MCF 10A (cell line): ENCODE measurements at regions not wholly inside any gene's neighbourhood (a gene's known extent, or its start where the extent isn't known, plus 50 kb on each side); places are given as distances from the start of the nearest gene placed in this dataset.

Source experiments
- BruUV-seq: library from RNA; stranded (reverse); fragments of 400-500 nt; replicated peaks from 2 replicates; lab custom pipeline; 2021; lab: Mats Ljungman, UMichigan
- CTCF ChIA-PET: fragments of 300-600 bp; sonication (Branson Sonifier 250); formaldehyde crosslinking; extraction: SDS; loops from one replicate; lab custom pipeline; 2021; ENCODE audit warnings: antibody characterized with exemption, inconsistent platforms; lab: Yijun Ruan, JAX
- POLR2A ChIA-PET: fragments of 300-600, 350-650 bp; sonication (Branson Sonifier 250); formaldehyde crosslinking; extraction: SDS; loops from one replicate; lab custom pipeline; 2020; ENCODE audit warnings: antibody characterized with exemption, inconsistent platforms; lab: Yijun Ruan, JAX
- DNase-seq: peaks from one replicate; pipeline ENCODE4 v3.0.0-alpha.2; 2018; ENCODE audit not compliant: unreplicated experiment
- H3K27ac Mint-ChIP-seq: one replicate; pipeline ENCODE4 v1.8.0; 2022; ENCODE audit warnings: mild to moderate bottlenecking, low read depth, mixed read lengths; ENCODE audit not compliant: unreplicated experiment
- H3K27me3 Mint-ChIP-seq: one replicate; pipeline ENCODE4 v1.8.0; 2022; ENCODE audit warnings: mixed read lengths; ENCODE audit not compliant: insufficient read depth, unreplicated experiment
- H3K36me3 Mint-ChIP-seq: one replicate; pipeline ENCODE4 v1.8.0; 2022; ENCODE audit warnings: mild to moderate bottlenecking, moderate library complexity, mixed read lengths; ENCODE audit not compliant: insufficient read depth, unreplicated experiment
- H3K4me1 Mint-ChIP-seq: one replicate; pipeline ENCODE4 v1.8.0; 2022; ENCODE audit warnings: mixed read lengths; ENCODE audit not compliant: insufficient read depth, unreplicated experiment
- H3K4me3 Mint-ChIP-seq: one replicate; pipeline ENCODE4 v1.8.0; 2022; ENCODE audit warnings: mild to moderate bottlenecking, moderate library complexity, mixed read lengths; ENCODE audit not compliant: unreplicated experiment
- H3K9me3 Mint-ChIP-seq: one replicate; pipeline ENCODE4 v1.8.0; 2022; ENCODE audit warnings: mixed read lengths; ENCODE audit not compliant: unreplicated experiment
- intact Hi-C: fragments of 100-400 bp; cut with micrococcal nuclease; formaldehyde crosslinking; loops from 2 replicates; pipeline ENCODE4 v1.14.1; 2022
- TF ChIP-seq, protein P1 (sequence below): fragments of 200-600 bp; IDR thresholded peaks from one replicate; pipeline ENCODE4 v1.8.0; 2022; ENCODE audit warnings: antibody characterized with exemption, mild to moderate bottlenecking; ENCODE audit not compliant: unreplicated experiment

GRCh38 chr10:83343676-83344075 is 795.6 kb upstream of the GHITM start:
- no peak for DNase-seq
- ChIA-PET POLR2A (no interaction called here), CTCF (no interaction called here)
- intact Hi-C loops: no loop called here
- Mint-ChIP-seq H3K36me3 (no peaks in the 10 kb centered on the region), H3K27ac (no peak overlapping the region), H3K9me3 (no peaks in the 10 kb centered on the region), H3K4me3 (no peak overlapping the region), H3K27me3 (no peaks in the 10 kb centered on the region), H3K4me1 (peaks cover 9% of the 10 kb centered on the region)
- TF ChIP-seq, protein P1, sequence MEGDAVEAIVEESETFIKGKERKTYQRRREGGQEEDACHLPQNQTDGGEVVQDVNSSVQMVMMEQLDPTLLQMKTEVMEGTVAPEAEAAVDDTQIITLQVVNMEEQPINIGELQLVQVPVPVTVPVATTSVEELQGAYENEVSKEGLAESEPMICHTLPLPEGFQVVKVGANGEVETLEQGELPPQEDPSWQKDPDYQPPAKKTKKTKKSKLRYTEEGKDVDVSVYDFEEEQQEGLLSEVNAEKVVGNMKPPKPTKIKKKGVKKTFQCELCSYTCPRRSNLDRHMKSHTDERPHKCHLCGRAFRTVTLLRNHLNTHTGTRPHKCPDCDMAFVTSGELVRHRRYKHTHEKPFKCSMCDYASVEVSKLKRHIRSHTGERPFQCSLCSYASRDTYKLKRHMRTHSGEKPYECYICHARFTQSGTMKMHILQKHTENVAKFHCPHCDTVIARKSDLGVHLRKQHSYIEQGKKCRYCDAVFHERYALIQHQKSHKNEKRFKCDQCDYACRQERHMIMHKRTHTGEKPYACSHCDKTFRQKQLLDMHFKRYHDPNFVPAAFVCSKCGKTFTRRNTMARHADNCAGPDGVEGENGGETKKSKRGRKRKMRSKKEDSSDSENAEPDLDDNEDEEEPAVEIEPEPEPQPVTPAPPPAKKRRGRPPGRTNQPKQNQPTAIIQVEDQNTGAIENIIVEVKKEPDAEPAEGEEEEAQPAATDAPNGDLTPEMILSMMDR: no peak
- BruUV-seq: no TSS peak

GRCh38 chr10:83346266-83346910 is 792.9 kb upstream of the GHITM start:
- DNase-seq: no peak
- no TSS peak for BruUV-seq
- TF ChIP-seq, protein P1: no peak
- no peak overlapping the region for H3K27ac Mint-ChIP-seq
- no peak overlapping the region for H3K4me3 Mint-ChIP-seq
- peaks cover 9% of the 10 kb centered on the region for H3K4me1 Mint-ChIP-seq
- H3K36me3 Mint-ChIP-seq: no peaks in the 10 kb centered on the region
- ChIA-PET CTCF (interaction anchor here (0.6 kb wide), 1 partner anchor 680 kb away, joined by 6 read pairs; no protein-coding TSS in a partner anchor), POLR2A (interaction anchor here (0.5 kb wide), 1 partner anchor 196 kb away, joined by 4 read pairs; no protein-coding TSS in a partner anchor)
- intact Hi-C loops: no loop called here
- no peaks in the 10 kb centered on the region for H3K27me3 Mint-ChIP-seq
- no peaks in the 10 kb centered on the region for H3K9me3 Mint-ChIP-seq

- CTCF ChIA-PET: no interaction called here
These were observed 786.7 kb upstream of the GHITM start for GRCh38 chr10:83352588-83352987.

GRCh38 chr10:83354456-83354855 is 784.9 kb upstream of the GHITM start:
- no peak for DNase-seq
- ChIA-PET CTCF (interaction anchor here (0.7 kb wide), 1 partner anchor 680 kb away, joined by 3 read pairs; no protein-coding TSS in a partner anchor), POLR2A (interaction anchor here (0.5 kb wide), 1 partner anchor 299 kb away, joined by 3 read pairs; no protein-coding TSS in a partner anchor)
- intact Hi-C loops: no loop called here
- Mint-ChIP-seq H3K4me1 (no peaks in the 10 kb centered on the region), H3K36me3 (no peaks in the 10 kb centered on the region), H3K27me3 (no peaks in the 10 kb centered on the region), H3K27ac (no peak overlapping the region), H3K9me3 (peaks cover 15% of the 10 kb centered on the region), H3K4me3 (no peak overlapping the region)
- TF ChIP-seq, protein P1: no peak
- no TSS peak for BruUV-seq

More at GRCh38 chr10:83352588-83352987, 786.7 kb upstream of the GHITM start:
- H3K4me1 Mint-ChIP-seq: no peaks in the 10 kb centered on the region
- H3K27me3 Mint-ChIP-seq: no peaks in the 10 kb centered on the region
- BruUV-seq: no TSS peak
- H3K9me3 Mint-ChIP-seq: peaks cover 8% of the 10 kb centered on the region
- TF ChIP-seq, protein P1: no peak
- no peak overlapping the region for H3K4me3 Mint-ChIP-seq
- no peaks in the 10 kb centered on the region for H3K36me3 Mint-ChIP-seq
- POLR2A ChIA-PET: interaction anchor here (0.8 kb wide), 1 partner anchor 326 kb away, joined by 5 read pairs; no protein-coding TSS in a partner anchor
- H3K27ac Mint-ChIP-seq: no peak overlapping the region
- intact Hi-C loops: no loop called here
- no peak for DNase-seq
